A549 (cell line): ENCODE measurements at regions not wholly inside any gene's neighbourhood (a gene's known extent, or its start where the extent isn't known, plus 50 kb on each side); places are given as distances from the start of the nearest gene placed in this dataset.

Source experiments
- BHLHE40 ChIP-seq: IDR thresholded peaks from 2 replicates; pipeline ENCODE4 v1.6.1; 2012; ENCODE audit warnings: low read depth, low read length, inconsistent platforms
- CEBPB ChIP-seq, 2 experiments: fragments of >200 bp in 1 of 2; sonication (Bioruptor Twin) in 1 of 2; formaldehyde crosslinking in 1 of 2; IDR thresholded peaks; 2 replicates each; pipeline ENCODE4 v1.6.1; 2012 to 2016
- CTCF ChIP-seq: fragments of >200 bp; sonication (Bioruptor Twin); formaldehyde crosslinking; IDR thresholded peaks from 3 replicates; pipeline ENCODE4 v1.5.1; 2016
- FOSL2 ChIP-seq, 2 experiments: fragments of 450-650 bp in 1 of 2; fragments of >200 bp in 1 of 2; sonication (Bioruptor Twin) in 1 of 2; formaldehyde crosslinking; IDR thresholded peaks; 2 replicates each; pipeline versions ENCODE4 v1.5.0 to v1.6.1; 2016 to 2020; ENCODE audit warnings: mild to moderate bottlenecking in 1 of 2, moderate library complexity in 1 of 2
- HDAC2 ChIP-seq: fragments of 200-600 bp; sonication (generic); IDR thresholded peaks from 2 replicates; pipeline ENCODE4 v1.6.1; 2016
- MAX ChIP-seq: IDR thresholded peaks from 2 replicates; pipeline ENCODE4 v1.6.1; 2012
- MYC ChIP-seq: IDR thresholded peaks from 2 replicates; pipeline ENCODE4 v1.6.1; 2012; ENCODE audit warnings: mild to moderate bottlenecking, inconsistent platforms, low read length, improper control_type of control experiment, borderline replicate concordance
- NFE2L2 ChIP-seq: fragments of 150-350 bp; conservative IDR thresholded peaks from 2 replicates; pipeline ENCODE4 v1.6.1; 2014; ENCODE audit warnings: low read length
- NR3C1 ChIP-seq: fragments of >200 bp; sonication (Bioruptor Twin); formaldehyde crosslinking; IDR thresholded peaks from 3 replicates; pipeline ENCODE4 v1.6.1; 2017
- POLR2A ChIP-seq: IDR thresholded peaks from 2 replicates; pipeline ENCODE4 v1.6.1; 2012; ENCODE audit warnings: mild to moderate bottlenecking, low read length
- RAD21 ChIP-seq, 2 experiments: fragments of >200 bp in 1 of 2; sonication (Bioruptor Twin) in 1 of 2; formaldehyde crosslinking in 1 of 2; IDR thresholded peaks in 1 of 2; conservative IDR thresholded peaks in 1 of 2; 2 replicates in 1 of 2; 3 replicates in 1 of 2; pipeline ENCODE4 v1.6.1; 2012 to 2018; ENCODE audit warnings: inconsistent platforms in 1 of 2
- RARB ChIP-seq: fragments of 250-450 bp; sonication (Bioruptor Pico); IDR thresholded peaks from 2 replicates; pipeline ENCODE4 v1.8.0; 2021; ENCODE audit warnings: mild to moderate bottlenecking, moderate library complexity
- TF ChIP-seq, protein P1 (sequence below): fragments of 150-350 bp; IDR thresholded peaks from 2 replicates; pipeline ENCODE4 v1.6.1; 2014; ENCODE audit warnings: low read depth, mild to moderate bottlenecking, low read length
- TF ChIP-seq, protein P2 (sequence below): fragments of 450-650 bp; IDR thresholded peaks from 2 replicates; pipeline ENCODE4 v1.6.1; 2014; ENCODE audit warnings: antibody characterized with exemption

- TF ChIP-seq CTCF, result no peak
- no peak for TF ChIP-seq MYC
- TF ChIP-seq NR3C1, result no peak
- TF ChIP-seq FOSL2 (IDR thresholded peaks at IDR 0.05), result no peak
- no peak for TF ChIP-seq FOSL2 (CRISPR knock-in tag; IDR thresholded peaks at IDR 0.05)
- TF ChIP-seq POLR2A, result no peak
- TF ChIP-seq RARB (CRISPR knock-in tag), result no peak
- TF ChIP-seq HDAC2, result no peak
- no peak for TF ChIP-seq MAX
- TF ChIP-seq, protein P1, sequence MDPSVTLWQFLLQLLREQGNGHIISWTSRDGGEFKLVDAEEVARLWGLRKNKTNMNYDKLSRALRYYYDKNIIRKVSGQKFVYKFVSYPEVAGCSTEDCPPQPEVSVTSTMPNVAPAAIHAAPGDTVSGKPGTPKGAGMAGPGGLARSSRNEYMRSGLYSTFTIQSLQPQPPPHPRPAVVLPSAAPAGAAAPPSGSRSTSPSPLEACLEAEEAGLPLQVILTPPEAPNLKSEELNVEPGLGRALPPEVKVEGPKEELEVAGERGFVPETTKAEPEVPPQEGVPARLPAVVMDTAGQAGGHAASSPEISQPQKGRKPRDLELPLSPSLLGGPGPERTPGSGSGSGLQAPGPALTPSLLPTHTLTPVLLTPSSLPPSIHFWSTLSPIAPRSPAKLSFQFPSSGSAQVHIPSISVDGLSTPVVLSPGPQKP, result no peak
- no peak for TF ChIP-seq RAD21 (conservative IDR thresholded peaks at IDR 0.05 in 1 of 2, IDR thresholded peaks at IDR 0.05 in 1 of 2)
- no peak for TF ChIP-seq CEBPB (IDR thresholded peaks at IDR 0.05)
- TF ChIP-seq NFE2L2, result no peak
- TF ChIP-seq, protein P2, sequence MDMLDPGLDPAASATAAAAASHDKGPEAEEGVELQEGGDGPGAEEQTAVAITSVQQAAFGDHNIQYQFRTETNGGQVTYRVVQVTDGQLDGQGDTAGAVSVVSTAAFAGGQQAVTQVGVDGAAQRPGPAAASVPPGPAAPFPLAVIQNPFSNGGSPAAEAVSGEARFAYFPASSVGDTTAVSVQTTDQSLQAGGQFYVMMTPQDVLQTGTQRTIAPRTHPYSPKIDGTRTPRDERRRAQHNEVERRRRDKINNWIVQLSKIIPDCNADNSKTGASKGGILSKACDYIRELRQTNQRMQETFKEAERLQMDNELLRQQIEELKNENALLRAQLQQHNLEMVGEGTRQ, result no peak
- no peak for TF ChIP-seq BHLHE40
Measured at GRCh38 chr11:121696177-121696871, 243.6 kb upstream of the SORL1-AS1 start.
